ENCODE measurements at regions not wholly inside any gene's neighbourhood (a gene's known extent, or its start where the extent isn't known, plus 50 kb on each side); places are given as distances from the start of the nearest gene placed in this dataset.

GRCh38 chr5:57902095-57902494 lies 419.5 kb upstream of the ACTBL2 start:
- no peak for TF ChIP-seq TCF7L2 (IDR thresholded peaks at IDR 0.05; ENCODE audit: low read depth, low read length)
- no peak for TF ChIP-seq CTCF (IDR thresholded peaks at IDR 0.05)
- no peak for TF ChIP-seq REST (IDR thresholded peaks at IDR 0.05; ENCODE audit: insufficient read depth in 1 of 2, low read depth in 2 of 2, low read length in 1 of 2)
- TF ChIP-seq SIN3A (IDR thresholded peaks at IDR 0.05; ENCODE audit: borderline replicate concordance, insufficient read depth, low read depth, low read length): no peak
- no peak for TF ChIP-seq POLR2AphosphoS5 (IDR thresholded peaks at IDR 0.05; ENCODE audit: low read depth, low read length)

All from Panc1 (cell line).